H1 (cell line): ENCODE measurements at regions not wholly inside any gene's neighbourhood (a gene's known extent, or its start where the extent isn't known, plus 50 kb on each side); places are given as distances from the start of the nearest gene placed in this dataset.

Experiments
- CTCF ChIA-PET: fragments of 300-600 bp; sonication (Branson Sonifier 250); formaldehyde crosslinking; loops from one replicate; lab custom pipeline; 2021; ENCODE audit not compliant: partially characterized antibody; lab: Charles Lee
- POLR2A ChIA-PET: fragments of 300-600 bp; sonication (Branson Sonifier 250); formaldehyde crosslinking; loops from one replicate; lab custom pipeline; 2021; ENCODE audit warnings: inconsistent platforms; ENCODE audit not compliant: partially characterized antibody; lab: Charles Lee
- DNase-seq, 2 experiments: peaks; one replicate each; pipeline versions ENCODE4 v3.0.0 to v3.0.0-alpha.2; 2010 to 2022; ENCODE audit warnings: low spot score in 2 of 2, low read depth in 1 of 2, mixed read lengths in 1 of 2
- FAIRE-seq: peaks from 2 replicates; lab custom pipeline; 2011; peaks lifted over from hg19 to GRCh38; lab: Jason Lieb, UNC
- H2AFZ ChIP-seq: 2 replicates; pipeline ENCODE4 v1.8.1; 2012; ENCODE audit warnings: low read length, inconsistent platforms
- H2AK5ac ChIP-seq: 2 replicates; pipeline ENCODE4 v1.6.1; 2013; ENCODE audit warnings: low read depth, low read length
- H2BK120ac ChIP-seq: replicated peaks from 2 replicates; pipeline ENCODE3; 2013; ENCODE audit warnings: low read depth, low read length, inconsistent platforms
- H2BK12ac ChIP-seq: 2 replicates; pipeline ENCODE4 v1.6.1; 2013; ENCODE audit warnings: low read depth, low read length
- H2BK15ac ChIP-seq: 2 replicates; pipeline ENCODE4 v1.6.1; 2013; ENCODE audit warnings: low read length
- H2BK20ac ChIP-seq: 2 replicates; pipeline ENCODE4 v1.6.1; 2013; ENCODE audit warnings: low read length
- H2BK5ac ChIP-seq: 2 replicates; pipeline ENCODE4 v1.6.1; 2013; ENCODE audit warnings: low read depth, low read length
- H3K14ac ChIP-seq: 2 replicates; pipeline ENCODE4 v1.6.1; 2013; ENCODE audit warnings: inconsistent platforms; ENCODE audit not compliant: insufficient read length
- H3K18ac ChIP-seq: 2 replicates; pipeline ENCODE4 v1.6.1; 2013; ENCODE audit warnings: low read length; ENCODE audit errors: extremely low read depth
- H3K23ac ChIP-seq: 2 replicates; pipeline ENCODE4 v1.6.1; 2013; ENCODE audit warnings: inconsistent platforms; ENCODE audit not compliant: insufficient read length
- H3K23me2 ChIP-seq: 2 replicates; pipeline ENCODE4 v1.6.1; 2013; ENCODE audit warnings: low read depth, low read length
- H3K27ac ChIP-seq: 2 replicates; pipeline ENCODE4 v1.6.1; 2011; ENCODE audit warnings: low read depth, low read length, inconsistent platforms
- H3K27me3 ChIP-seq, 4 experiments: replicated peaks in 1 of 4; 1 replicate in 1 of 4; 2 replicates in 3 of 4; pipeline versions ENCODE4 v1.6.1 to v1.8.1; 2011 to 2013; ENCODE audit warnings: low read length in 3 of 4, mild to moderate bottlenecking in 3 of 4, inconsistent platforms in 2 of 4, mixed read lengths in 2 of 4, moderate library complexity in 1 of 4; ENCODE audit not compliant: control insufficient read depth in 3 of 4, insufficient read depth in 3 of 4; ENCODE audit errors: extremely low read depth in 1 of 4
- H3K36me3 ChIP-seq, 4 experiments: 2 replicates each; pipeline versions ENCODE4 v1.6.1 to v1.8.1; 2011 to 2013; ENCODE audit warnings: mild to moderate bottlenecking in 4 of 4, low read length in 3 of 4, moderate library complexity in 2 of 4, control low read depth in 1 of 4, inconsistent platforms in 1 of 4; ENCODE audit not compliant: insufficient read depth in 4 of 4, control insufficient read depth in 2 of 4
- H3K4ac ChIP-seq: replicated peaks from 2 replicates; pipeline ENCODE3; 2013; ENCODE audit warnings: low read length, low read depth, mixed read lengths, inconsistent platforms; ENCODE audit not compliant: insufficient read length
- H3K4me1 ChIP-seq, 4 experiments: replicated peaks in 1 of 4; 1 replicate in 1 of 4; 2 replicates in 3 of 4; pipeline versions ENCODE4 v1.6.1 to v1.8.1; 2011 to 2013; ENCODE audit warnings: low read length in 3 of 4, inconsistent platforms in 2 of 4, mixed read lengths in 1 of 4; ENCODE audit not compliant: insufficient read depth in 4 of 4, control insufficient read depth in 3 of 4
- H3K4me2 ChIP-seq, 2 experiments: 2 replicates each; pipeline versions ENCODE4 v1.6.1 to v1.8.1; 2011 to 2013; ENCODE audit warnings: low read depth in 2 of 2, low read length in 2 of 2, control low read depth in 1 of 2, inconsistent platforms in 1 of 2, mild to moderate bottlenecking in 1 of 2; ENCODE audit not compliant: insufficient read depth in 1 of 2
- H3K4me3 ChIP-seq, 4 experiments: fragments of 200-600, 300-600 bp in 1 of 4; sonication (generic), shearing (Covaris generic), sonication (Bioruptor Twin) in 1 of 4; 2 replicates each; pipeline versions ENCODE4 v1.5.1 to v1.8.1; 2011 to 2016; ENCODE audit warnings: low read length in 4 of 4, low read depth in 3 of 4, control low read depth in 2 of 4, inconsistent platforms in 2 of 4, mild to moderate bottlenecking in 2 of 4, mixed read lengths in 1 of 4, moderate library complexity in 1 of 4; ENCODE audit not compliant: insufficient read depth in 2 of 4; ENCODE audit errors: extremely low read depth in 1 of 4
- H3K56ac ChIP-seq: replicated peaks from 2 replicates; pipeline ENCODE3; 2013; ENCODE audit warnings: low read depth, mild to moderate bottlenecking, mixed read lengths, low read length, inconsistent platforms; ENCODE audit not compliant: insufficient read length
- H3K79me1 ChIP-seq: 2 replicates; pipeline ENCODE4 v1.6.1; 2013; ENCODE audit warnings: low read depth, low read length, control low read depth
- H3K79me2 ChIP-seq, 2 experiments: 2 replicates each; pipeline versions ENCODE4 v1.6.1 to v1.8.1; 2012 to 2013; ENCODE audit warnings: low read length in 2 of 2, mild to moderate bottlenecking in 2 of 2, inconsistent platforms in 1 of 2; ENCODE audit not compliant: insufficient read depth in 2 of 2, control insufficient read depth in 1 of 2
- H3K9ac ChIP-seq, 4 experiments: replicated peaks in 1 of 4; 1 replicate in 1 of 4; 2 replicates in 3 of 4; pipeline versions ENCODE4 v1.6.1 to v1.8.1; 2011 to 2013; ENCODE audit warnings: low read depth in 3 of 4, low read length in 3 of 4, control low read depth in 2 of 4, mild to moderate bottlenecking in 2 of 4, moderate library complexity in 2 of 4, inconsistent platforms in 1 of 4; ENCODE audit errors: extremely low read depth in 1 of 4
- H3K9me3 ChIP-seq, 2 experiments: 2 replicates each; pipeline versions ENCODE4 v1.6.1 to v1.8.1; 2012 to 2013; ENCODE audit warnings: mild to moderate bottlenecking in 2 of 2, moderate library complexity in 2 of 2, control low read depth in 1 of 2, inconsistent platforms in 1 of 2, low read depth in 1 of 2, low read length in 1 of 2, mixed read lengths in 1 of 2; ENCODE audit not compliant: insufficient read depth in 2 of 2
- H4K20me1 ChIP-seq, 2 experiments: replicated peaks in 1 of 2; 2 replicates each; pipeline versions ENCODE3 to v1.8.1; 2011 to 2013; ENCODE audit warnings: inconsistent platforms in 2 of 2, low read length in 2 of 2, mild to moderate bottlenecking in 1 of 2; ENCODE audit not compliant: insufficient read depth in 2 of 2, control insufficient read depth in 1 of 2
- H4K5ac ChIP-seq: 2 replicates; pipeline ENCODE4 v1.6.1; 2013; ENCODE audit warnings: low read length, low read depth, mixed read lengths, inconsistent platforms; ENCODE audit not compliant: insufficient read length
- H4K8ac ChIP-seq: 2 replicates; pipeline ENCODE4 v1.8.0; 2013; ENCODE audit warnings: mild to moderate bottlenecking, moderate library complexity, low read length, inconsistent platforms; ENCODE audit not compliant: insufficient read depth; ENCODE audit errors: extremely low read depth
- H4K91ac ChIP-seq: replicated peaks from 2 replicates; pipeline ENCODE3; 2013; ENCODE audit warnings: low read length, mixed read lengths, inconsistent platforms; ENCODE audit not compliant: insufficient read length
- BACH1 ChIP-seq: IDR thresholded peaks from 2 replicates; pipeline ENCODE4 v1.6.1; 2012; ENCODE audit warnings: low read length, improper control_type of control experiment
- CBX8 ChIP-seq: fragments of 300-800, 300-1000 bp; sonication (generic); IDR thresholded peaks from 2 replicates; pipeline ENCODE4 v1.7.1; 2016; ENCODE audit warnings: low read depth, low read length, borderline replicate concordance
- CEBPB ChIP-seq: IDR thresholded peaks from 2 replicates; pipeline ENCODE4 v1.6.1; 2012; ENCODE audit warnings: low read depth, low read length
- CREB1 ChIP-seq: IDR thresholded peaks from 2 replicates; pipeline ENCODE4 v1.6.1; 2012; ENCODE audit warnings: inconsistent platforms
- EGR1 ChIP-seq: IDR thresholded peaks from 2 replicates; pipeline ENCODE4 v1.6.1; 2011; ENCODE audit warnings: low read depth, low read length, borderline replicate concordance
- FOSL1 ChIP-seq: IDR thresholded peaks from 2 replicates; pipeline ENCODE4 v1.6.1; 2011; ENCODE audit warnings: mild to moderate bottlenecking, low read depth, low read length, moderate library complexity; ENCODE audit not compliant: insufficient read depth
- HDAC2 ChIP-seq, 2 experiments: fragments of 300-600 bp in 1 of 2; sonication (generic) in 1 of 2; IDR thresholded peaks; 2 replicates each; pipeline ENCODE4 v1.6.1; 2011 to 2012; ENCODE audit warnings: low read depth in 2 of 2, low read length in 2 of 2, mild to moderate bottlenecking in 2 of 2, moderate library complexity in 2 of 2, borderline replicate concordance in 1 of 2, inconsistent platforms in 1 of 2
- KDM4A ChIP-seq: IDR thresholded peaks from one replicate; pipeline ENCODE4 v1.7.1; 2012; ENCODE audit warnings: low read depth, mild to moderate bottlenecking, moderate library complexity, low read length, inconsistent platforms; ENCODE audit not compliant: severe bottlenecking
- PHF8 ChIP-seq: fragments of 200-600 bp; sonication (generic); conservative IDR thresholded peaks from 2 replicates; pipeline ENCODE4 v1.7.1; 2012; ENCODE audit warnings: low read depth, mild to moderate bottlenecking, inconsistent platforms, low read length, moderate library complexity
- POLR2A ChIP-seq, 2 experiments: IDR thresholded peaks; 1 replicate in 1 of 2; 2 replicates in 1 of 2; pipeline ENCODE4 v1.6.1; 2011; ENCODE audit warnings: low read depth in 2 of 2, low read length in 2 of 2, mild to moderate bottlenecking in 2 of 2; ENCODE audit errors: control extremely low read depth in 1 of 2
- POU5F1 ChIP-seq: IDR thresholded peaks from 2 replicates; pipeline ENCODE4 v1.6.1; 2011; ENCODE audit warnings: low read depth, mild to moderate bottlenecking, low read length, moderate library complexity
- SIX5 ChIP-seq: IDR thresholded peaks from 2 replicates; pipeline ENCODE4 v1.6.1; 2011; ENCODE audit warnings: mild to moderate bottlenecking, low read depth, low read length
- WGBS, 2 experiments: shearing (Covaris generic) in 1 of 2; methylation state at CpG; one replicate each; pipeline versions ENCODE4 v1.1.6 to v1.1.7; 2013 to 2015; ENCODE audit warnings: low lambda C conversion rate in 2 of 2, mixed read lengths in 2 of 2, inconsistent platforms in 1 of 2, low coverage in 1 of 2, missing lambda C conversion rate in 1 of 2; ENCODE audit not compliant: insufficient replicate concordance in 2 of 2, insufficient coverage in 1 of 2, insufficient read length in 1 of 2; ENCODE audit errors: extremely low coverage in 1 of 2, missing lambda C conversion rate in 1 of 2; 5-methylcytosine and 5-hydroxymethylcytosine counted together

GRCh38 chr1:221162352-221162751 lies 283.1 kb downstream of the HLX start:
- H3K36me3 ChIP-seq = no peaks in the 10 kb centered on the region
- CTCF ChIA-PET = no interaction called here

More at GRCh38 chr1:221162352-221162751, 283.1 kb downstream of the HLX start:
- H4K20me1 ChIP-seq = no peaks in the 10 kb centered on the region
- H3K14ac ChIP-seq = no peak overlapping the region
- no peak overlapping the region for H2BK5ac ChIP-seq
- H3K4me1 ChIP-seq = peaks cover 0 to 6% (median 2%) of the 10 kb centered on the region in 4 experiments; a peak in 2 of 7 replicates
- TF ChIP-seq HDAC2 (IDR thresholded peaks at IDR 0.05; ENCODE audit: borderline replicate concordance in 1 of 2, low read depth in 2 of 2, low read length in 2 of 2) (no peak), SIX5 (no peak), PHF8 (no peak), EGR1 (no peak), FOSL1 (no peak), CEBPB (no peak), CBX8 (no peak), POLR2A (IDR thresholded peaks at IDR 0.05; ENCODE audit: control extremely low read depth in 1 of 2, low read depth in 2 of 2, low read length in 2 of 2) (no peak), POU5F1 (no peak), CREB1 (no peak), BACH1 (no peak), KDM4A (no peak)
- H3K18ac ChIP-seq = no peak overlapping the region
- H3K4me2 ChIP-seq = no peak overlapping the region
- no peak overlapping the region for H3K56ac ChIP-seq
- H2BK20ac ChIP-seq = no peak overlapping the region
- H3K27ac ChIP-seq = no peak overlapping the region
- no peaks in the 10 kb centered on the region for H3K23me2 ChIP-seq
- no peak overlapping the region for H3K4ac ChIP-seq
- no peak overlapping the region for H2AK5ac ChIP-seq
- DNase-seq = no peak
- no peak overlapping the region for H4K5ac ChIP-seq
- H3K27me3 ChIP-seq = no peaks in the 10 kb centered on the region
- no peak overlapping the region for H3K4me3 ChIP-seq
- H2AFZ ChIP-seq = no peak overlapping the region
- no peak overlapping the region for H3K23ac ChIP-seq
- H3K9me3 ChIP-seq = no peaks in the 10 kb centered on the region
- 88% methylated on average over 2 of the region's 2 CpGs; no CpG with 5 or more reads in 1 of the 2 experiments for WGBS, 2 experiments
- POLR2A ChIA-PET = no interaction called here
- H3K79me1 ChIP-seq = no peaks in the 10 kb centered on the region
- H4K91ac ChIP-seq = no peak overlapping the region
- no peak for FAIRE-seq
- H2BK12ac ChIP-seq = no peak overlapping the region
- no peak overlapping the region for H2BK15ac ChIP-seq
- H3K9ac ChIP-seq = no peak overlapping the region
- H2BK120ac ChIP-seq = no peak overlapping the region
- H3K79me2 ChIP-seq = no peaks in the 10 kb centered on the region
- H4K8ac ChIP-seq = no peak overlapping the region
